ENCODE measurements at regions not wholly inside any gene's neighbourhood (a gene's known extent, or its start where the extent isn't known, plus 50 kb on each side); places are given as distances from the start of the nearest gene placed in this dataset.

DNA sequence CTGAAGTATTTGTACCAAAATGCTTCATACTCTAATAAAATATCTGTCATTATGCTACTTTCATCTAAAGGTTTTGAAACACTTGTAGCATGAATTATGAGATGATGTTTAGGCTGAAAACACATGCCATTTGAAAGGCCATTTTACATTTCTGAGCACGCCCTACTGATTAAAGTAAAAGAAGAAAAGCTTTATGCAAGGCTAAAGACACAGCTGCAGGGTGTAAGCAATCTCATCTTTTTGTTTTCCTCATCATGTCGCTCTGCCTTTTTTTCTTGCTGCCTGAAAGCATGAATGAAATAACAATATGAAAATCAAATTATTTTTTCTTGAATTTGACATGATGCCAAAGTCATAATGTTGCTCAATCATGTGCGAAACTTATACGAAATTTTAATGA lies 148.6 kb upstream of the ARG1 start (continued):
- no peak for TF ChIP-seq JUNB (IDR thresholded peaks at IDR 0.05; ENCODE audit: unreplicated experiment)

DNA sequence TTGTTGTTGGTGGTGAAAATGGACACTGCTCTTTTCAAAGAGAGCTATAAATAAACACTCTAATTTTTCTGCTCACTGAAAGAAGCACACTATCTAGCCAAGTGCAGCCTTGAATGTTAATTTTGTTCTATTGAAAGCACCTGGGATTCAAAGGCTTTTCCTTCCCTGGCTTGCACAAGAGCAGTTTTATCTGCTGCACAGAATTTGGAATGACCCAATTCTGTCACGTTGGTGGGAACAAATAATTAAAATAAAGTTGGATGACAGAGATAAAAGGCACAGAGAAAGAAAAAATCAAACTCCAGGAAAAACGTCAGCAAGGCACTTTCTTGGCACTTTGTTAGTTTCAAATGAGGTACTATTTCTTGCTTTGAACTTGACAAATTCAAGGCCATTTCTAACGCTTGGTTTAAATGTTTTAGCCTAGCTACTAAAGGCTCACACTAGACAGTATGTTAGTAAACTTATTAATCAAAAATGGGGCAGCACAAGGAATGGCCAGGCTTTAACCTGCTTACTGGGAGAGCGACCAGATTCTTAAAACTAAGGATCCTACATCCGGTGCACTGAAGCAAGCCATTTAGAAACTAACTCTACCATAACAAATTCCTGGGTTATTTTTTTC lies 145.5 kb upstream of the ARG1 start:
- no peak for ATAC-seq
- no peak overlapping the region for H3K27ac Mint-ChIP-seq

More for the DNA sequence above, 145.5 kb upstream of the ARG1 start:
- no peaks in the 10 kb centered on the region for H3K79me2 ChIP-seq (replicated peaks; ENCODE audit: insufficient read depth)
- H3K27ac ChIP-seq (ENCODE audit: low read depth): no peak overlapping the region
- Mint-ChIP-seq H3K4me3 (no peak overlapping the region), H3K4me1 (peaks cover 4% of the 10 kb centered on the region; the same call in 1 of the 3 replicates), H3K36me3 (ENCODE audit: low read depth) (peaks cover 6% of the 10 kb centered on the region; the same call in 2 of the 3 replicates), H3K27me3 (ENCODE audit: insufficient read depth, low read depth, poor library complexity) (no peaks in the 10 kb centered on the region), H3K9me3 (peaks cover 13% of the 10 kb centered on the region)
- H3K4me1 ChIP-seq (ENCODE audit: insufficient read depth): peaks cover 17% of the 10 kb centered on the region
- no peaks in the 10 kb centered on the region for H3K27me3 ChIP-seq (ENCODE audit: insufficient read depth)
- H3K4me3 ChIP-seq: no peak overlapping the region
- no peak for DNase-seq (ENCODE audit: low spot score)
- TF ChIP-seq EZH2phosphoT487 (IDR thresholded peaks at IDR 0.05; ENCODE audit: unreplicated experiment): no peak
- TF ChIP-seq ZNF331 (CRISPR knock-in tag; IDR thresholded peaks at IDR 0.05; ENCODE audit: low read depth): no peak
- TF ChIP-seq JUNB (IDR thresholded peaks at IDR 0.05; ENCODE audit: unreplicated experiment): no peak
- TF ChIP-seq, protein P1, sequence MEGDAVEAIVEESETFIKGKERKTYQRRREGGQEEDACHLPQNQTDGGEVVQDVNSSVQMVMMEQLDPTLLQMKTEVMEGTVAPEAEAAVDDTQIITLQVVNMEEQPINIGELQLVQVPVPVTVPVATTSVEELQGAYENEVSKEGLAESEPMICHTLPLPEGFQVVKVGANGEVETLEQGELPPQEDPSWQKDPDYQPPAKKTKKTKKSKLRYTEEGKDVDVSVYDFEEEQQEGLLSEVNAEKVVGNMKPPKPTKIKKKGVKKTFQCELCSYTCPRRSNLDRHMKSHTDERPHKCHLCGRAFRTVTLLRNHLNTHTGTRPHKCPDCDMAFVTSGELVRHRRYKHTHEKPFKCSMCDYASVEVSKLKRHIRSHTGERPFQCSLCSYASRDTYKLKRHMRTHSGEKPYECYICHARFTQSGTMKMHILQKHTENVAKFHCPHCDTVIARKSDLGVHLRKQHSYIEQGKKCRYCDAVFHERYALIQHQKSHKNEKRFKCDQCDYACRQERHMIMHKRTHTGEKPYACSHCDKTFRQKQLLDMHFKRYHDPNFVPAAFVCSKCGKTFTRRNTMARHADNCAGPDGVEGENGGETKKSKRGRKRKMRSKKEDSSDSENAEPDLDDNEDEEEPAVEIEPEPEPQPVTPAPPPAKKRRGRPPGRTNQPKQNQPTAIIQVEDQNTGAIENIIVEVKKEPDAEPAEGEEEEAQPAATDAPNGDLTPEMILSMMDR (conservative IDR thresholded peaks at IDR 0.05; ENCODE audit: low read depth in 2 of 2): no peak
- TF ChIP-seq ZNF114 (CRISPR knock-in tag; IDR thresholded peaks at IDR 0.05): no peak
- TF ChIP-seq, protein P2, sequence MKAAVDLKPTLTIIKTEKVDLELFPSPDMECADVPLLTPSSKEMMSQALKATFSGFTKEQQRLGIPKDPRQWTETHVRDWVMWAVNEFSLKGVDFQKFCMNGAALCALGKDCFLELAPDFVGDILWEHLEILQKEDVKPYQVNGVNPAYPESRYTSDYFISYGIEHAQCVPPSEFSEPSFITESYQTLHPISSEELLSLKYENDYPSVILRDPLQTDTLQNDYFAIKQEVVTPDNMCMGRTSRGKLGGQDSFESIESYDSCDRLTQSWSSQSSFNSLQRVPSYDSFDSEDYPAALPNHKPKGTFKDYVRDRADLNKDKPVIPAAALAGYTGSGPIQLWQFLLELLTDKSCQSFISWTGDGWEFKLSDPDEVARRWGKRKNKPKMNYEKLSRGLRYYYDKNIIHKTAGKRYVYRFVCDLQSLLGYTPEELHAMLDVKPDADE (IDR thresholded peaks at IDR 0.05): no peak
- no peak for TF ChIP-seq STAT1 (IDR thresholded peaks at IDR 0.05; ENCODE audit: unreplicated experiment)
- TF ChIP-seq REST (IDR thresholded peaks at IDR 0.05; ENCODE audit: unreplicated experiment): no peak
- TF ChIP-seq EZH2 (IDR thresholded peaks at IDR 0.05; ENCODE audit: low read depth, unreplicated experiment): no peak
- TF ChIP-seq POLR2AphosphoS5 (IDR thresholded peaks at IDR 0.05; ENCODE audit: low read depth): no peak
- no peak for TF ChIP-seq CREB1 (CRISPR knock-in tag; IDR thresholded peaks at IDR 0.05; ENCODE audit: low read depth)
- H3K36me3 ChIP-seq (ENCODE audit: insufficient read depth): no peaks in the 10 kb centered on the region
- H3K4me2 ChIP-seq: no peak overlapping the region
- peaks cover 11% of the 10 kb centered on the region; the same call in 1 of the 2 replicates for H3K9me2 ChIP-seq (ENCODE audit: insufficient read depth)
- H3F3A ChIP-seq (replicated peaks; ENCODE audit: low read depth): no peaks in the 10 kb centered on the region
- H4K20me1 ChIP-seq (replicated peaks; ENCODE audit: insufficient read depth): no peaks in the 10 kb centered on the region
- peak overlapping the region; percentile 3; the same call in 1 of the 2 replicates for H2AFZ ChIP-seq

Measured in GM23338 (cell line).